Urothelium cell line (cell line): ENCODE measurements at regions not wholly inside any gene's neighbourhood (a gene's known extent, or its start where the extent isn't known, plus 50 kb on each side); places are given as distances from the start of the nearest gene placed in this dataset.

Experiments used
- DNase-seq: peaks from one replicate; pipeline ENCODE4 v3.0.0; 2011; ENCODE audit warnings: low spot score, mixed read lengths
- FAIRE-seq: peaks from 2 replicates; lab custom pipeline; 2011; peaks lifted over from hg19 to GRCh38; lab: Jason Lieb, UNC

DNA sequence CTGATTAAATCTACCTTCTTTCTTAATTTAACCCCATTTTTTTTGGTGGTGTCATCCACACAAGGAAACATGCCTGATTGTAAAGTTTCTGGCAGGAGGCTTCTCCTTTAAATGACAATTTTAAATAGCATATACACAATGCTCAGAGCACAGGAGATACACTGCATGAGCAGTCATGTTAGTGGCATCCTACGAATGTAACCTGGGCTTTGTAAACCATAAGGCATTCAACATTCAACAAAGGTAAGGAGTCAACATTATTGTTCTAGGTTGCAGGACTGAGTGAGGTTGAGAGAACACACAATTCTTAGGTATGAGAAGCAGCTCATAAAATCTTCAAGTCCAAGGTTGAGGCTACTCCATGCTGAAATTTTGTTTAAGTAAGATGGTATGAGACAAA, 266.6 kb upstream of the SIX2 start:
- DNase-seq, result peak; percentile 36
- FAIRE-seq, result peak; percentile 58

DNA sequence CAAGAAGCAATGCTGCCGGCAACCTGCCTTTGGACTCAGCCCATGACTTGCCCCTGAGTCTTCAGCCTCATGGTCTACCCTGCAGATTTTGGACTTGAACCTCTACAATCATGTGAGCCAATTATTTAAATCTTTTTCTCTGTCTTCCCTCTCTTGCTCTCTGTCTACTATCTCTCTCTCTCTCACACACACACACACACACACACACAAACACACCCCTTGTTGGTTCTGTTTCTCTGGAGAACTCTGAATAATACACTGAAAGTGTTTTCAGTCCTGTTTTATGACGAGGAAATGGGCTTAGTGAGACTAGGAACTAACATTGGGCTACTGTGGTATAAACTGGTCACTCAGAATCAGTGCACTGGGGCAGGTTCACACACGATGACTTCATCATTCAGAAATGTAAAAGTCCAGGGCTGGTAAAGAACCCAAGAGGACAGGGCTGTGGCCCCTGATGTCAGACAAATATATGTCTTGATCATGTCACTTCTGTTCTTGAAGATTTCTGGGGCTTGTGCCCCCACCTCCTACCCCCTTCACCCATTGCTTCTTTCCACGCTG, 266.1 kb upstream of the SIX2 start:
- FAIRE-seq, result peak; percentile 35

DNA sequence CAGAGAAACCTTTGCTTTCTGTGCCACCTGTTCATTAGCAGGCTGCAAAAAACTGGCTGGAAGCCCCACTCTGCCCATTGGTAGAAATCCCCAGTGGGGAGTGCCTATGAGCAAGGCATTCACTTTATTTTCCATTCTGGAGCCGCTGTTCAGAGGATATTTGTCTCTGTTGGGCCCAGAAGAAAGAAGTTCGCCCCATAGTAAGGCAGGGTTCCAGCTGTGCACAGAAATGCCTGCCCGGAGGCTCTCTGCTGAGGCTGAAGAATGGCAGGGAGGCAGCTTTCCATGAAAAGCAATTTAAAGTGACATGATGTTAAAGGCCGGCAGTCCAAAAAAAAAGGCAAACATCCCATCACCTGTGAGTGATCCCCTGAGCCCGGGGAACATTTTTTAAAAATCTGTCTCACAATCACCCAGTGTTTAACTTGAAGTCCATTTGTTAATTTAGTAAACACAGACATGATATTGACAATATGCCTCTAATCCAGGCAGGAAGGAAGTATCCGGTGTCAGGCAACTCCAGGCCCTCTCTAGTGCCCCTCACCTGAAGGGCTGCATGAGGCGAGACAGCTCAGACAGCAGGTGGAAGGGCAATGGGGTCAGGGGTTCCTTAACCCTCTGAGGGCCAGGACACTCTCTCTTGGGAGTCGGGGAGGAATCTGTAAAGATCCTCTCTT, 265.1 kb upstream of the SIX2 start:
- FAIRE-seq, result no peak
- no peak for DNase-seq

More for the DNA sequence above, 266.1 kb upstream of the SIX2 start:
- peak; percentile 69 for DNase-seq

DNA sequence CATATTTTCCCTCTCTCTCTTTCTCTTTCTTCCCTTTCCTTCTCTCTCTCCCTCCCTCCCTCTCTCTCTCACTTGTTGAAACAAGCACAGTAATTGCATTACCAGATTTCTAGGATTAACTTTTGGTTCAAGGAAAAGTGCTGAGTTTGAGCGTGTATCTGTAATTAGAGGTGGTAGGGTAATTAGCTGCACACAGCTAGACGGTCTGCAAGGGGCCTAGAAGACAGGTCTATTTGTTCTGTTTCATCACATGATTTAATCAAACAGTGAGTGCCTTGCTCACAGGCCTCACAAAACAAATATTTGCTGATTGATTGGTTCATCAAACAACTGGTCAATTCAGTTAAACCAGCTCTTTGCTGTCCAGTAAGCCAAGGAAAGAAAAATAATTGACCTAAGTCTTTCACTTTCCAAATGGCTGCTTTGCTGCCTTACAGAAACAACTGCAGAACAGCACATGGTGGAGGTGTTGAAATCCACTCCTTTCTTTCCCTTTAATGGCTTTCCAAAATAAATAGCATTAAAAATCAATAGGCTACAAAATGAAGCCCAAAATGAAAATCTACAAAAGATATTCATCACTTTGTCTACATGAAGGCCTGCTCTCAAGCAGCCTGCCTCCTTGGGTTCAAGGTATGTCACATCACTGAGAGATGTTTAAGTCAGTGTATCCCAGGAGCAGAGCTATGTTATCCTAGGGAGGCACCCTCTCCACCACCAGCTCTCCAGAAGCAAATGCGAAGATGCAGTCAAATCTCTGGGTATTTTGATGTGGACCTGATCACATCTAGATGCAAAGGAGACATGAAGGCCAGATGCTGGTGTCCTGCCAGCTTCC, 264.4 kb upstream of the SIX2 start:
- FAIRE-seq, result no peak
- no peak for DNase-seq

DNA sequence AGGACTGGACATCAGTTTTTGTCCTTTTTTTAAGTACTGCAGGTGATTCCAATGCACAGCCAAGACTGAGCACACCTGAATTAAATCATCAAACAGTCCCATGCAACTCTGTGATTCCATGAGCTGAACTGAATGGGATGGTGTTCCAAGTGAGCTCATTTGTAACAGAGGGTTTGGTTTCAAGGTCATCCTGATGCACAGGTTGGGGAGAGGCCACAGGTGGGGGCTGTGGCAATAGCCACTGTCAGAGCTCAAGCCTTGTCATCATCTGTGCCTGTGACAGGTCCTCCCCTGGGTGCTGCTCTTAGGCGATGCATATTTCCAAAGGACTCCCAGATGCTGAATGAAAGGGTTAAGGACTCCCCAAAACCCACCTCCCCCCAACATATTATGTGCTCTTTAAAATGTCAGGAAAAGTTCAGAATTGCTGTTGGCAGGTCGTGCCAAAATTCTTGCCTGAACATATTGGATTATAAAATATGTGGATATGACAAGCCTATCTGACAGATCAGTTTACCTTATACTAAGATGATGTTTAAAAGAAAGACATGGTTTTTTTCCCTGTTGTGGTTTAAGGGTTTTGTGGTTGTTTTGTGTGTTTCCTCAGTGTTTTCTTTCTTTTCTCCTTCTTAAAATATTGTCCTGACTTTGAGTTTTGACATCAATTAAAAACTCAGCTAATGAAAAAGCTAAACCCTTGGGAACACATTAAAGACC, 263.5 kb upstream of the SIX2 start:
- FAIRE-seq (no peak), DNase-seq (no peak)

DNA sequence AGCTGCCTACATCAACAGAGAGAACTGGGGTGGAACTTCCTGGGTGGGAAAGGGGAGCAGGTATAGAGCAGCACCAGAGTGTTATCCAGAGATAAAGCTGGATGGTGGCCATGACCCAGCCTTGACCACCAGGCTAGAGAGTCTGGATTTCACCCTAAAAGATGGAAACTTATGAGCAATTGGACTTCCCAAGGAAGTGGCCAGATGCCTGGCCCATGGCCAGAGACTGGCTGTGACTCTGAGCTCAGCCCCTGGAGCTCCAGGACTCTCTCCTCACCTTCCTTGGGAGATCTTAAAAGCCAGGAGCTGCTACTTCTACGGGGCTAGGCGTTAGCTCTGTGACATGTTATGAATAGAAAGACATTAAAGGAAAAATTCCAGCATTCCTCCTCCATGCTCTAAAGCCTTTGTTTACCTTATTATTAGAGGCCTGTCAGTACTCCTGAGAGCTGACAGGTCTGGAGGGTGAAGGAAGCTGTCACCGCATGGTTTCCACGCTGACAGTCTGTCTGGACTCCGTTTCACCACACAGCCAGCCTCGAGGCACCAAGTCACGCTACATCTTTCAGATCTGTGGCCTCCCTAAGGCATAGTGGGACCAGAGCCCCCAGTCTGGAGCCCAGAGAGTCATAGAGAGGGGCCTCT, 260.0 kb upstream of the SIX2 start:
- DNase-seq (no peak), FAIRE-seq (no peak)

DNA sequence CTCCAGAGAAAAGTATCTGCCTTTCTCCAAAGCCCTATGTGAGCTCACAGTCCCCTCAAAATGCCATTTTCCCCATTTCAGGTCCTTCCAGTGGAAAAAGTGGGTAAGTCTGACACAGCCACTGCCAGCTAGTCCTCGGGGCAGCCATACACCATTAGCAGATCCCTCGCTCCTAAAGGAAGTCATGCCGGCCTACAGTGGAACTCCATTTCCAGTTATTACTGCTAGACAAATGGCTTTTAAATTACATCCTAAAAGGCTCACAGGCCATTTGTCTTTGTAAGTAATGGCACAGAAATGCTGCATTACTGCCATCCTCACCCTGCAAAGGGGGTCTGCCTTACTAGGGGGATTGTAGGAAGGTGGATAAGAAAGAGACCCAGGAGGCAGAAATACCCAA, 259.4 kb upstream of the SIX2 start:
- FAIRE-seq (no peak), DNase-seq (no peak)

DNA sequence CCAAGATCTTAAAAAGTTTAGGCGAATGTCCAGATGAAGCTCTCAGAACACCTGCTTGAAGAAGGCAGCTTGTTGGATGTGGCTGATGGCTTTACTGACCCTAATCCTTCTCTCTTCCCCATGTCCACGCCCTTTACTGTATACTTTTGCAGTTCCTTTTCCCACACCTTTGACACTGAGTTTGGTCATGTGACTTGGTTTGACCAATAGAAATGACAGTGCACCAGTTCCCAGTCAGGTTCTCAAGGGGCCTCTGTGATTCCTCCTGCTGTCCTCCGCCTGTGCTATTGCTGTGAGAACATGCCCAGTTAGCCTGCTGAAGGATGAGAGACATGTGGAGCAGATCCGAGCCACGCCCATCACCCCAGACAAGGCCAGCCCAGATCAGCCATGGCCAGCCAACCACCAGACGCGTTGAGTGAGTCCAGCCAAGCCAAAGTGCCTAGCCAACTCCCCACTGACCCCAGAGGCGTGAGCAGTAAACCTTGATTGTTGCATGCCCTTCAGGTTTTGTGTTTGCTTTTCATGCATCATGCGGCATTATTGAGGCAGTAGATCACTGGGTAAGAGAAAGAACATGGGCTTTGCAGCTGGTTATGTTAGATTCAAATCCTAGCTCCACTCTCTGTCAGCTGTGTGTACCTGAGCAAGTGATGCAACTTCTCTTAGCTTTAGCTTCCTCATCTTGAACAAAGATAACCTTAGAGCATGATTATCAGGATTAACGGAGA, 258.0 kb upstream of the SIX2 start:
- DNase-seq (no peak), FAIRE-seq (peak; percentile 61)

DNA sequence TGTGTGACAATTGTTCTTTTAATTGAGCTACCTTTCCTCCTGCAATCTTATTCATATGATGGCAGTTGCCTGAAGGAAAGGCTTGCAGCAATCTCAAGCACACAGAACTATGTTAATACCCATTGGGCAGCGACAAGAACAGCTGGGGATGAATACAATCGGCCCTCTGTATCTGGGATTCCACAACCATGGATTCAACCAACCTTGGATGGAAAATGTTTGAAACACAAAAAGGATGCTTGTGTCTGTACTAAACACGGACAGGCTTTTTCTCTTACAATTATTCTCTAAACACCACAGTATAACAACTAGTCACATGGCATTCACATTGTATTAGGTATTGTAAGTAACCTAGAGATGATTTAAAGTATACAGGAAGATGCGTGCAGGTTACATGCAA, 256.1 kb upstream of the SIX2 start:
- DNase-seq (no peak), FAIRE-seq (no peak)

DNA sequence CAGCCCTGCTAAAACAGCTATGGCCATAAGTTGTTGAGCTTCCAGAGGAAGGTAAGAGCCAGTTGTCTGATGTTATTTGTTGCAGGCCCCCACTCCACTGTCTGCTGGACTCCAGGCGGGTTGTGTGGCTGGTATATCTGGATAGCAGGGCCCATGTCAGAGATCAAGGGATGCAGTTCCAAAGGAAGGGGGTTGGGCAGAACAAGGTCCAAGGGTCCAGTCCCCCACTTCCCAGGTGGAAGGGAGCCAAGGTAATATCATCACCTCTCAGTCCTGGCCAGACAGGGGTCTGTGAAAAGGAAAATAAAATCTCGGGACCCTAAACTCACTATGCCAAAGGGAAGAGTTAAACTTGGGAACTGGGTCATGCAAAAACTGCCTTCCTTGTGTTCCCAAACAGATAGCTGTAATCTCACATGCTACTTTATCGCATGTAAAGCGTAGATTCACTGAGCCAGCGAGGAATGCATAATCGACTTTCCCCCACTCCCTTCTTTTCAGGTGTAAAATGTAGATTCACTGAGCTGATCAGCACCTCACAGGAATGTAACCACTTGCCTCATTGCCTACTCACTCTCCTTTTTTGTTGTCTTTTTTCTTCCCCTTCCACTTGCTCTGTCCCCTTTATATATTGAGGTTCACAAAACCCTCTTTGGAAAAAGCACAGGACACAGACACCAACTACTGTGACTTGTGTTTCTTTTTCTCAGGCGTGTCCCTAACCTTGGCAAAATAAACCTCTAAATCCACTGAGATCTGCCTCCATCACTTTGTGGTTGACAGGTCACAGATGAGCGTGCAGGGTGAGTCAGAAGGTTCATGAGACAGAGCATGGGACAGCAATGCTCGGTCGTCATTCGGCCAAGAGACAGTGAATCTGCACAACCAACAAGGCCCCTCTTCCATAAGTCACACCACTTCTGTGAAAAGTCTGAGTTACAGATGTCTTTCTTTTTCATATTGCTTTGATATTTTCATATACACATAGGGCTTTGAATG, 255.3 kb upstream of the SIX2 start:
- FAIRE-seq (peak; percentile 58), DNase-seq (peak; percentile 24)

DNA sequence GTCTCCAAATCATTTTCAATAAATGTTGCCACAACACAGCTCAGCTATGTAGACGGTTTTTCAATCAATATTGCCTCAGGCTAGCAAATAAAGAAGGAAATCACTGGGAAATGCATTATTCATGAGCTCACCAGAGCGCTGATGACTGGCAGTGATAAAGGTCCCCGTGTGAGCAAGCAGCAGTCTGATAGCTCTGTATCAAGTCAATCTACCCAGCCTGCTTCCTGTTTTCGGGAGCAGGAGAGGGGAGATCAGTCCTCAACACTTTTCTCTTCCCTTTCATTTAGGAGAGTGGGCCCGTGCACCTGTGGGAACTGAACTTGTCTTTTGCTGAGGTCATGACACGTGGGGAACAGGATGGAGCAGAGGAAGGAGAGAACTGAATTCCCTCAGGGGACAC, 253.9 kb upstream of the SIX2 start:
- DNase-seq (no peak), FAIRE-seq (no peak)

DNA sequence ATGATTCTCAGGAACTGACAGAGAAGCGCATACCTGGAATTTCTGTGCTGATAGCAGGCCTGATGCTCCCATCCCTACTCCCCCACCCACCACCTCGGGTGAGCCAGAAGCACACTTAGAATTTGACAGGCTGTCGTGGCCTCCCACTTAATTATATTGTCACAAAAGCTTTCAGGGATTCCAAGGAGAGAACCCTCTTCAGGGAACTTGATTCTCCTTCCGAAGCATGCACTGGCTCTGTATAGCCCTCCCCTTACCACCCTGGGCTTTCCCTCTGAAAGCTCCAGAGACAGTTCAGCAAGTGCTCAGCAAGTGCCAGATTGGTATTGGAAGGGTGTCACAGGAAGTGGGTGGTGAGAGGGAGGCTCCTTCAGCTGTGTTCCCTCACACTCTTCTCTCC, 252.5 kb upstream of the SIX2 start:
- FAIRE-seq (no peak), DNase-seq (no peak)

DNA sequence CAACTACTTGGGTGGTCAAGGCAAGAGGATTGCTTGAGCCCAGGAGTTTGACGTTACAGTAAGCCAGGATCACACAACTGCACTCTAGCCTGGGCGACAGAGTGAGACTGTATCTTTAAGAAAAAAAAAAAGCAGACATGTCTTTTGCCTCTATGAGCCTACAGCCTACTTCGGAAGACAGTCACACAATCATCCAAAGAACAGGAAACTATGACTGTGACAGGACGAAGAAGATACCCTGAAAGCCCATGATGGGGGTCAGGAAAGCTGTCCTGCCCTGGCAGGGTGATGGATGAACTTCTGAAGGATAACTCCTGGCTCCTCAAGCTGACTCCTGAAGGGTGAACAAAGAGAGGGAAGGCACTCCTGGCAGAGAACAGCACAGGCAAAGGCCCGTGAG, 251.7 kb upstream of the SIX2 start:
- FAIRE-seq (no peak), DNase-seq (no peak)

DNA sequence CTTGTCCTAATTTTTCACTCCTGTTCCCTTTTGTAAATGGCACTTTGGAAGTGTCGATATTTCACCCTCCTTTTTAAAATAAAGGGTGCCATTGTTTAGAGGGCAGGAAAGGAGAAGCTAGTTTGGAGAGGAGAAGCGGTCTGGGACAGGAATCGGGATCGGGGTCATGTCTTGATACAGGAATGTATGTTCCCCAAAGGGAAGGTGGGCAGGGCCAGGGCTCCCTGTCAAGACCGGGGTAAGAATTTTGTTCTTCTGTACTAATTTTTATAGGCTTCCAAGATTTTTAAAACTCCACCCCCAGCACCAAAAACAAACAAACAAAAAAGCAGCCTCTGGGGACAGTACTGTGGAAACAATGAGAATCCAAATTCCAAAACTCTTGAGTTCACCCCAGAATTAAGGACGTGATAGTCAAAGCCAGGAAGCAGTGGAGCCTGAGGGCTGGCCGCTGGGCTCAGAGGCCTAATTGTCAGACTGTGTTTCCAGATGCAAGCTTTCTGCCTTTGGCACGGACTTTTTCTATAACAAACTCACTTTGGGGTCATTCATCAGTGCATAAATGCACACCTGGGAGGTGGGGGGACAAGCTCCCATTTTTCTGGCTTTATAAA, 250.4 kb upstream of the SIX2 start:
- DNase-seq (no peak), FAIRE-seq (no peak)

DNA sequence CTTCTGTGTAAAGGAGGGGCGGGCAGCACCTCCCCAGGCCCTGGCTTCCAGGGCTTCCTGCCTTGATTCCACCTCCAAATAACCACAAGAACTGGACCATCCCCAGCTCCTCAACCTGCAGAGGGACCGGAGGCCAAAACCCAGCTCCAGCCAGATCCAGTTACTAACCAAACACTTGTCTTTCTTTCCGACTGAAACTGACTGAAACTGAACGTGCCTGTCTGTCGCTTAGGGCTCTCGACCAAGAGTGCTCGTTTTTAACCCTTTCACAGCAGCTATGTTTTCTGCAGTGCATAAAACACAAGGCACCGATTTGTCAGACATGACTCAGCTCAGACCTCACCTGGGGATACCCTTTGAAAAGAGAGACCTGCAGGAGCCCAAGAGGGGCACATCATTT, 249.9 kb upstream of the SIX2 start:
- DNase-seq (peak; percentile 26), FAIRE-seq (no peak)

DNA sequence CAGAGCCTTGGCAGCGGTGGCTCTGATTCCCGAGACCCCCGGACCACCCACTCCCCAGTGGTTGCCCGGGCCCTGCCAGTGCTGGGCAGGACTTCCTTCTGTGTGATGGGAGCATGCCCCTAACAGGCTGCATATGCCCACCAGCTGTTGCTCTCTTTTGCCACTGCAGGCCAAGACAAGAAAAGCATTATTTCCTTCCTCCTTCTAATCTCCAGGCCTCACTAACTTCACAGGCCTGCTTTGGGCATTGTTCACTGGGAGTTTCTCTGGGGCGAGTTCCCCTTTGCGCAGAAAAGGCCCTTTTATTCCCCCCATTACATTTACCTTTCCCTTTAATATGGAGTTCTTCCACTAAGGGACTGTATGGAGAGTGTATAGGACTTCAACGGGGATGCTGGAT, 249.1 kb upstream of the SIX2 start:
- no peak for DNase-seq
- no peak for FAIRE-seq

DNA sequence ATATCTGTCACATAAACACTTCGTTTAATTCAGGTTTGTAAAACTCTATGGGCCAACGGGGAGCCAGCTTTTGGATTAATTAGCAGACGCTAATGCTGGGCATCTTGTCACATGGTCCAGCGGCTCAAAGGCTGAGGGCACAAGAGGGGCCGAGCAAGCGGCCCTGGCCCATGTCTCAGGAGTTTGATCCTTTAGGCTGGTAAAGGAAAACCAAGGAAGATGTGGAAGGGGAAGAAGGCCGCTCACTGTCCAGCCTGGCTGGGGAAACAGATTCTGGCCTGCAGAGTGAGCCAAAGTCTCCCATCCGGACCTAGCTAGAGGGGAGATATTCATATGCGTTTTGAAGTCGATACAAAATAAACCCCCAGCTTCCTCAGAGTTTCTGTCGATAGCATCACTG, 248.6 kb upstream of the SIX2 start:
- DNase-seq (no peak), FAIRE-seq (no peak)

DNA sequence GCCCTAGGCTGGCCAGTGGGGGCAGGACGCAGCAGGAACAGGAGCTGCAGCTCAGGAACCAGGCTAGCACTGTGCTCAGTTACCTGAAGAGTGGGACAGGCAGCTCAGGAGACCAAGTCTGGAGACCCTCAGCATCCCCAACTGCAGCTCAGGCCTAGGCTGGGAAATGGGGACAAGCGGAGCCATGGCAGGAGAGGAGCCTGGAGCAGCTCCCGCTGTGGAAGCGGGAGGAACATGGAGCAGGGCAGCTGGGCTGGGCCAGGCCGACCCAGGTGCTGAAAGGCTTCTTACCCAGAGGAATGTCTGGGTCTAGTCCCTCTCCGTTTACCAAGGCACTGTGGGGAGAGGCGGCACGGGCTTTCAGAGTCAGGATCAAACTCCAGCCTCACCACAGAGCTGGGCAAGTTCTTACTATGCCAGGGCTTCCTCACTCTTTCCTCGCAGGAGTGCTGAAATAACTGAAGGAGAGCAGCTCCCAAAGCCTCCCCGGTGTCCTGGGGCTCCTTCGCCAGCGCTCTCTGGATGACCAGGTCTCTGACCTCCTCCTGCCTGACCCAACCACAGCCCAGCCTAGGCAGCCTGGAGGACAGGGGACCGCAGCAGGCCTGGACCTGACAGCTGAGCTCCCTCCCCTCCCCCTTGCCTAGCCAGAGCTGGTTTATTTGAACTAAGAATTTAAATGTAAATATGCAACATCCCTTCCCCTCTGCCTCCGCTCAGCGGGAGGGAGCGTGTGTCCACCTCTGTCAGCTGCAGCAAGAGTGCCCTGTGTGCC, 247.8 kb upstream of the SIX2 start:
- DNase-seq, result no peak
- no peak for FAIRE-seq
